GM23338 (cell line): ENCODE measurements at regions not wholly inside any gene's neighbourhood (a gene's known extent, or its start where the extent isn't known, plus 50 kb on each side); places are given as distances from the start of the nearest gene placed in this dataset.

Experiments used
- CTCF ChIP-seq, 2 experiments: fragments of 200-600 bp in 1 of 2; sonication (generic) in 1 of 2; conservative IDR thresholded peaks; 2 replicates each; pipeline versions ENCODE4 v1.5.1 to v1.6.1; 2016 to 2017; ENCODE audit warnings: antibody characterized with exemption in 2 of 2, low read depth in 2 of 2, mild to moderate bottlenecking in 2 of 2, moderate library complexity in 1 of 2
- EZH2phosphoT487 ChIP-seq: fragments of 200-600 bp; sonication (generic); IDR thresholded peaks from one replicate; pipeline ENCODE4 v1.8.1; 2018; ENCODE audit warnings: antibody characterized with exemption; ENCODE audit not compliant: unreplicated experiment
- REST ChIP-seq: IDR thresholded peaks from one replicate; pipeline ENCODE4 v1.6.1; 2018; ENCODE audit warnings: antibody characterized with exemption; ENCODE audit not compliant: unreplicated experiment

DNA sequence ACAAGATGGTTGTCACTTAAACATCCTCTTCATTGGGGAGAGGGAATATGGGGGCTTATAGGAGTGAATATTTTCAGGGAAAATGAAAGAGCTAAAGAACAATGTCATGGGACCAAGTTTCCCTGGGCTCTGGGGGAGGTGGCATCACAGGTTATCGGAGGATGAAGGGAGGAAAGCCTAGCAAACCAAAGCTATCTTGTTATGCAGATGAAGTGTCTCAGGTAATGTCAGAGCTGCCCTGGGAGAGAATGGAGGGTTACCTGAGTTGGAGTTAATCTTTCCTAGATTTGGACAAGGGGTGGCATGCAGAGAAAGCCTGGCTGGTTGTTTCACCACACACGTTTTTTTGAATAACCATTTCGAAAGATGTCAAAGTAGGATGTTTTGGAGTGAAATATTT, 308.1 kb upstream of the ATP10A start:
- no peak for TF ChIP-seq CTCF (conservative IDR thresholded peaks at IDR 0.05; ENCODE audit: low read depth in 2 of 2)
- TF ChIP-seq EZH2phosphoT487 = no peak
- TF ChIP-seq REST = no peak
